NCI-H2196 treated with DMSO at 0.1 percent for 48 hours (cell line): ENCODE measurements at regions not wholly inside any gene's neighbourhood (a gene's known extent, or its start where the extent isn't known, plus 50 kb on each side); places are given as distances from the start of the nearest gene placed in this dataset.
"Not testable (repeated sequence)": the region's sequence is repeated elsewhere in the genome, so short reads cannot be mapped to it uniquely, and the experiment has no call there.

Experiments
- DNase-seq: peaks from one replicate; lab custom pipeline; 2025; ENCODE audit not compliant: unreplicated experiment; lab: John Stamatoyannopoulos, UW

DNA sequence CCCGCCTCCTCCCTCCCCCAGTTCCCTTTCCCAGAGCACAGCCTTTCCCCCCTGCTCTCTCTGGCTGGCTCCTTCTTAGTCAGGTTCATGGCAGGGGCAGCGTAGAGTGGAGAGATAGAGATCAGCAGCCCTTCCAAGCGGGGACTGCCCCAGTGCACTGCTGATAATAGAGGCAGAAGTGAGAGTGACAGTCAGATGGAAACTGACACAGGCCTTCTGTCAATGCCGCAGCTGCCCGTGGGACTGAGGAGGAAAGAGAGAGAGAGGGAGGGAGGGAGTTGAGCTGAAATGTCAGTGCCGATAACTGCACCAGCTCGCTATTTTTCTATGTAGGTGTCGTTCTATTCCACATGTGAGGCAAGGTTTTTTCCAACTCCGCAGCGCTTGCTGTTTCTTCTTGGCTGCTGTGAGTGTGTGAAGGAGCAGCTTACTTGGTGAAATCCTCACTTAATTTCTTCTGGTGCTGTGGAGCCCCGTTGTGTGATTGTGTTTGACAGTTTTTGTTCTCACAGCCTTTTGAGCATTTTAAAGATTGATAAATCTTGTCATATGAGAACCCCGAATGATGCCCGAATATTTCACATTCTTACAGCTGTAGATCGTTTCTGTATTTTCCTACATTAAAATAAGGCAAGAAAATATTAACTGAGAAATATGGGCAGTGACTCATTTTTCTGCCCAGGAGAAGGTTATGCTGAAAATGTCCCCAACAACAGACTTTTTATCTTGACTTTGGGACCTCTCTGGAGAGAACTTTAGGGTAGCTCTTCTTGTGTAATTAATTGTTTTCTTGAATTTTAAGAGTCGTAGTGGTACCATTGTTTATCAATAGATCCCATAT, 386.4 kb upstream of the MMS22L start:
- no peak for DNase-seq

DNA sequence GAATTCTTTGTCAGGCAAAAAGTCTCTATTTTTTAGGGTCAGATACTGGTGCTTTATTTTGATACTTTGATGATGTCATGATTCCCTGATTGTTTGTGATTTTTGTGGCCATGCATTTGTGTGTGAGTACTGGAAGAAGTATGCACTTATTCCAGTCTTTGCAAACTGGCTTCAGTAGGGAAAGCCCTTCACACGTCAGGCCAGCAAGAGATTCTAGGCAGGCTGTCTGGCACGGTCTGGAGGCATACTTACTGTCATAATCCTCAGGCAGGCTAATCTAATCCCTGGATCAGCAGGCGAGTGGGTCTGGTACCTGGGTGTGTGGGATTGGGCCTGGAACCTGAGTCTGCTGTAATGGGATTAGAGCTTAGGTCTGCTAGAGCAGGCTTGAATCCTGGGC, 391.8 kb upstream of the MMS22L start:
- no peak for DNase-seq

DNA sequence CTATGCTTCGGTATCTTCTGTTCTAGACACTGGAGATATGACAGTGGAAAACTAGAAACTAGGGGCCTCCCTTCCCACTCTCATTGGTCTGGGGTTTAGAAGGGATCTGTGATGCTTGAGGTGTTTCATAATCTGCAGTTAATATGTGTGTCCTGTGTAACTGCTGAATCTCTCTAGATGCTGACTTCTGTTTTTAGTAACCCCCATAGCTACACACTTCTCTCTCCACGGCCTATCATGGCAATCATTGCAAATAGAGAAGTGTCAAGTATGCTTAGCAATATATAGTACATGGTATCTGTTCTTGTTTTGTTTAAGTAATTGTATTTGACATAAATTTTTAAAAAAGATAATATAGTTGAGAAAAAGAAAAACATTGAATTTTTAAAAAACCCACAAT, 394.6 kb upstream of the MMS22L start:
- no peak for DNase-seq

DNA sequence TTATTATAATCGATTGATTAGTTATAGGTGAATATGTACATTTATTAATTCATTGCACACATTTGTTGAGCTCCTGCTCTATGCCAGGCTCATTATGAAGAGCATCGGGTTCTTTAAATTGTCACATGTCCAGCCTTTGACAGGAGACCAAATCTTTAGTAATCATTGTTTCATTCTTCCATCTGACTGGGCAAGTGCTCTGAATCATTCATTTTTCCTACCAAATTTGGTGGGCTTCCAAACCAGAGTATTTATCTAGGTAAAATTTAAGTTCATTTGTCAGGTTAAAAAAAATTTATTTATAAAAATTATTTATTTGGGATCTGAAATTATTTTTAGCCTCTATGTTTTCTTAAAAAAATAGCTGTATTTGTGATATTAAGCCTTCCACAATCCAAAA, 404.9 kb upstream of the MMS22L start:
- DNase-seq: no peak

DNA sequence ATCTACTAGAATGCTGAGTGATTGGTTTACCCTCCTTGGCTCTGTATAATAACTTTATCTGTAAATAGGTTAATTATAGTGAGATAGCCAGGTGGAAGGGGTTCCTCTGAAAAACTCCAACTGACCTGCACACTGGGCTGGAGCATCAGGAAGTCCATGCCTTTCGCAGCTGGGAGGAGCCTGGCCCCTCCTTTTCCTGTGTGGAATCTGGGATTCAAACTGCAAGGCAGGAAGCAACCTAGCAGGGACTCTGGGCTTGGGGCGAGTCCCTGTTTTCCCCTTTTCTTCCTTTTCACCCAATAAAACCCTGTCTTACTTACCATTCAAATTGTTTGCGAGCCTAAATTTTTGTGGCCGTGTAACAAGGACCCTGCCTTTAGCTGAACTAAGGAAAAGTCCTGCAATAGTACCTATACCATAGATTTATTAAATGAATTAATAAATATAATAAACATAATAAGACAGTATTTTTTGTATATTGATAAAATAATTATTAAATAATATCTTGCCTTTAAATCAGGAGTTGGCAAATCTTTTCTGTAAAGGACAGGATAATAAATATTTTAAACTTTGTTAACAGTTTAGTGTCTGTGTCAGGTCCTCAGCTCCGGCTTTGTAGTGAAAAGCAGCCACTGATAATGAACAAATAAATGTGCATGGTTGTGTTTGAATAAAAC, 406.2 kb upstream of the MMS22L start:
- no peak for DNase-seq

DNA sequence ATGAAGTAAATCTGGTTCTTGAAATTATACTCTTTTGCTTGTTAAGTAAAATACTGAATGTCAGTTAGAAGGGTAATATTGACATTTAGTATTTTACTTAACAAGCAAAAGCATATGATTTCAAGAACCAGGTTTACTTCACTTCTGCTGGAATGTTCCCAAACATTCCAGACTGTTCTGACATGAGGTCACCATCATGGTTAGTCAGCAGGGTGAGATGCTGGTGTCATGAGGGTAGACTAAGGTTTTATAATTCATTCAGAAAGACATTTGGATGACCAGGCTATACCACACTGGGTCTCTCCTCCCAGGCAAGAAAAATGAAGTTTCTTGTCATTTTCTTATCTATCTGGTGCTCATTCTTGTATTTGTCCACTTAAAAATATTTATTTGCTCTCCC, 414.4 kb upstream of the MMS22L start:
- DNase-seq: no peak

DNA sequence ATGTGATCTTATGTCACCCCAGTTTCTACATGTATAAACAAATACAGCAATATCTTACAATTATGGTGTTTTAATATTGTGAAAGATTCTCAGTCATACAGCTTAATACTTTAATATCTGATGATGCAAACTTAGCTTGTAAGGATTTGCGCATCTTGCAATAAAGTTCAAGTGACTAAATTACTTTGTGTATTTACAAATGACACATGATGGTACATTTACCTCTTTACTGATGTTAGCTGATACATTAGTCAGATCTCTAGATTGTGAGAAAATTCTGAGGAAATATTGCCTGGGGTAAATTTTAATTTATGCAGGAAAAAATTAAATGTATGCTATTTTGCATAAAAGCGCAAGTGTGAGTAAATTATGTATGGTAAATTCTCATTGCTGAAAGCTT, 418.8 kb upstream of the MMS22L start:
- DNase-seq: no peak

DNA sequence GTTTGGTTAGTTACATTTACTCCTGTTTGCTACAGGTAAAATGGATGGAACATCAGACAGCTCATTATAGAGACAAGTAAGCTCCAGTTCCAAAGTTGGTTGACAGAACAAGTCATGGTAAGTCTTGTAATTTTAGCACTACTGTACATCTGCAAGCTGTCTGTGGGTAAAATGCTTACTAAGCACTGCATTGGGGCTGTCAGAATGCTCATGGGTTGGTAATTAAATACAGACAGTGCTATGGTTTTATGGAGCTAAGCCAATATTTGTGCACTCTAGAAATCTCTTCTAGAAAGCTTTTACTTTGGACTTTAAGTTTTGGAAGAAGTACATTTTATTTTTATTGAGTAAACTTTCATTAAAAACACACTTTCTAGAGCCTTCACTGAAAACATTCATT, 419.2 kb upstream of the MMS22L start:
- DNase-seq: no peak

DNA sequence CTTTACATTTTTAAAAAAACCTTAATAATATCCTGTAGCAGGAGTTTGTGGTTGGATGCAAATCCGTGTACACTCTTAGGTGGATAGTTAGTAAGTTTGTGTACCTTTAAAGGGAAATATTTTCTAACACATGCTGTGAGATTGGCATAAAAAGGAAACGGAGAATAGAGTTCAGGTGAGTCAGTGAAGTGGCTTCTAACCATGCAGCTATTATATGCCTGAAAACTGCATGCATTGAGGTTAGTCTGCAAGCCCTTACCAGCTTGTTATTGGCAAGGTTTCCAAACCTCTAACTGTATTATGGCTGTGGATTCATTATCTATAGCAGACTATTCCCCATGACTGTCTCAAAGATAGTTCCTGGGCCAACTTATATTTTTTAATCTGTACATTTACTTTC, 420.6 kb upstream of the MMS22L start:
- DNase-seq: no peak

DNA sequence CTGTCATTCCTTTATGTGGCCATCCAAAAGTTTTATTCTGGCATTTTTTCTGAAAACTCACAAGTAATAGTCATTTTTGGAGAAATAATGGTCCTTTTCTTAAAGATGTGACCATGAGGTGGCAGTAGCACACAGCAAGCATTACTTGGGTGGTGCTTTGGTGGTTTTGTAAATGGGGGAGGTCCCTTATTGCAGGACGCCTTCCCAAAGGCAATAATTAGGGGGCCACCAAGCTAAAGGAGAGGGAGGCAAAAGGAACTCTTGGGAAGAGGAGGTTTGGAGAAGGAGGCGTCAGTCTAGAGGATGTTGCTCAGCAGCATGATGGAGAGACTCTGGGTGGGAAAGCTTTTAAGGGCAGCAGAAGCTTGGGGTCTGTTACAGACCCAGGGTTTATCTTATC, 422.6 kb upstream of the MMS22L start:
- DNase-seq: no peak

DNA sequence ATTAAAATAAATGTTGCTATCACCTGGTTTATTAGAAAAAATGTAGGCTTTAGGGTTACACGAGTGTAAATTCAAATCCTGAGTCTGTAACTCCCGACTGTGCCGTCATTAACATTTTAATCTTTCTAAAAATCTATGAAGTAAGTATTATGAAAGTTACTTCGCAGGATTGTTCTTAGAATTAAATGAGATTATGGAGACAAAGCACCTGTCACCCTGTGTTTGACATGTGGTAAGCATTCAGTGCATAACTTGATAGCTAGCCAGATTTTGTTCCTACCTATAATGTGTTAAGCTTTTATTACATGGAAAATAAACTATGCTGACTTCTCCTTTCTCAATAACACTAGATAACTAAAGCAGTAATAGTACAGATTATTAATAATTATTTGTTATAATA, 429.7 kb upstream of the MMS22L start:
- no peak for DNase-seq

DNA sequence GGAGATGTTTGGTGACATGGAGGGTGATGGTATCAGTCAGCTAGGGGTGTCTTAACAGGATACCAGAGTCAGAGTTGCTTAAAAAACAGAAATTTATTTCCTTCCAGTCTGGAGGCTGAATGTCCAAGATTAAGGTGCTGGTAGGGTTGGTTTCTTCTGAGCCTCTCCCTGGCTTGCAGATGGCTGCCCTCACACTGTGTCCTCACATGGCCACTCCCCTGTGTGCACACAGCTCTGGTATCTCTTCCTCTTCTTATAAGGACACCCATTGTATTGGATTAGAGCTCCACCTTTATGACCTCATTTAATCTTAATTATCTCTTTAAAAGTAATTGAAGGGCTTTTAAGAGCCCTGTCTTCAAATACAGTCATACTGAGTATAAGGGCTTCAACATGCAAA, 431.8 kb upstream of the MMS22L start:
- no peak for DNase-seq

DNA sequence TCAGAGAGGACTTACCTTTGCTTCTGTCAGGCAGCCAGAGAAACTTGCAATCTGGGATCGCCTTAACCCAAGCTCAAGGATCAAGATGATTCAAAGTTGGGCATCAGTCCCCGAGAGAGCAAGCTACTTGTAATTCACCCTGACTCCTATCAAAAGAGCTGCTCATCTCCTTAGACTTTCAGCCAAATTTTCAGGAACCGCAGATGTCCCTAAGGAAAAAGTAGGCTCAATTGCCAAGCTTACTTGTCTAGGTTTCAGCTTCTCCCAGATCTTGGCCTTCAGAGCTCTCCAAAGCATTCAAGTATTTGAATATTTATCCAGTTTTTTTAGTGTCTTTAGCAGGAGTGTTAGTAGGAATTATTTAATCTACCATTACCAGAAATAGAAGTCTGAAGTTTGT, 434.1 kb upstream of the MMS22L start:
- DNase-seq: no peak

DNA sequence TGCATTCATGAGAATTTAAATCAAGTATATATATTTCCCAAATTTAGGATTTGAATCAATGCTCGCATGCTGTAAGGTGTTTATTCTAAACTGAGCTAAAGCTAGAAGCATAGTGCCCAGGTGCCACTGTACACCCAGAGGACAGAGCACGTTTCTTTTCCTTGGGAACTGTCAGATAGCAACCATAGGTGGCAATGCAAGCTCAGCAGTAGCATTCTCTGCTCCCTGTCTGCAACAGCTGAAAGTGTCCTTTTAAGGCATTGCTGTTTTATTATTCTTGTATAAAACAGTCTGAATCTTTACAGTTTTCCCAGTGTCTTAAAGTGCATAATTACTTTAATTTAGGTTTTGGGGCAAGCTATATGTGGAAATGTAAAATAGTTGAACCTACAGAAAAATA, 443.4 kb upstream of the MMS22L start:
- DNase-seq: no peak

DNA sequence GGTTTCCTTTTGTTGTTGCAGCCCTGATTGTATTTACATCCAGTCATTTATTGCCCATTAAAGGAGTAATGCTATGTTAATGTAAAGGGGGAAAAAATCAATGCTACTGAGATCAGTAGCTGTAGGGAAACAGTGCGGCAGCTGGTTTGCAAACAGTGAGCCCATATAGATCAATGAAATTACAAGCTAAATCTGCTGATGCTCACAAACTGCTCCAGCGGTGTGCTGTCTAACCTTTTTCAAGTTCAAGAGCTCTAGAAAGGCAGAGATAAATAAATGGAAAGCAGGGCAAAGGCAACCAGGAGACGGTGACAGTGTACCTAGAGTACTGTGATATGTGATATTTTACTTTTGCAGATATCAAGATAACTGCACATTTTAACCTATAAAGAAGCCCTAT, 449.0 kb upstream of the MMS22L start:
- DNase-seq: no peak

DNA sequence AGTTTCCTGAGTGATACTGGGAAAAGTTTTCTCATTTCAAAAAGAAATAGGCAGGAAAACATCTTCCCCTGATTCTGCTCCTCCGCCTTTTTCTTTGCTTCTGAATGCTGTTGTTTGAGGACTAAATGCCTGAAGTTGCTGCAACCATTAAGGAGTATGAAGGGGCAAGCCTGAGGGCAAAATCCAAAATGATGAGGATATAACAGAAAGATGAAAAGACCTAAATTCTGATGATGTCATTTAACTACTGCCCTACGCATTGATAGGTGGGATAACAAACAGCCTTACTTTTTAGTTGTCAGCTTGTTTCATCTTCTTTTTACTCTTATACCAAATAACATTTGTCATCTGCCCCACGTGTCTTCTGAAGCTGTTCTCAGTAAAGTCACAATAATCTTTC, 474.6 kb upstream of the MMS22L start:
- DNase-seq: no peak

DNA sequence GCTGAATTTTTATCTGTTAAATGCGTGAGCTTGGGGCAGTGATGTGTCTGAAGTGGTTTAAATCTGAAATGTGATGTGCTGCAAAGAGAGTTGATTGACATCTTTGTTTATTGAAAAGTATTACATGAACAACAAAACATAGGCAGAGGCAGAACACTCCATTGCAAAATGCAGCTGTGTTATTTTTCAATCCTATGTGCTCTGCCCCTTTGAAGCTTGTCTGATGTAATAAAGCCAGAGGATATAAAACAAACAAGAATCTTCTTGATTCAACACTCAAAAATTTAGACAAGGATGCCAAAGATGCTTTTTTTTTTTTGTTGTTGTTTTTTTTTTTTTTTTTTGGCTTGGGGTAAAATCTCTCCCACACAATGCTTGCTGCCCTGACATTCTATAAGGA, 482.4 kb upstream of the MMS22L start:
- no peak for DNase-seq

DNA sequence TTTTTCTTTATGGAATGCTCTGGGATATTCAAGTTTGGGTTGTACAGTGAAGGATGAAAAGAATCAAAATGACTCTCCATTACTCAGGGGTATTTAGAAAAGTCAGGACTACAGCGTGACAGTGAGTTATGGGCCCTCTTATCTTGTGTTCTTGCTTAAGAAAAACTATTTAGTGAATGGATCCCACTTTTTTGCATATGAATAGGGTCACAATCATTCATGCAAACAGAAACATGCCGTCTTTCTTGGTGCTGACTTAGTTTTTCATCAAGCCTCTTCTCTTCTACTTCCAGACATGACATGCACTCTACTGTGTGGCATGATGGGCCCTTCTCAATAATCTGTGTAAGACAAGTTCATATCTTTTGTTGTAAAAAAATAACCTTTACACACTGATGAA, 488.4 kb upstream of the MMS22L start:
- DNase-seq: no peak

DNA sequence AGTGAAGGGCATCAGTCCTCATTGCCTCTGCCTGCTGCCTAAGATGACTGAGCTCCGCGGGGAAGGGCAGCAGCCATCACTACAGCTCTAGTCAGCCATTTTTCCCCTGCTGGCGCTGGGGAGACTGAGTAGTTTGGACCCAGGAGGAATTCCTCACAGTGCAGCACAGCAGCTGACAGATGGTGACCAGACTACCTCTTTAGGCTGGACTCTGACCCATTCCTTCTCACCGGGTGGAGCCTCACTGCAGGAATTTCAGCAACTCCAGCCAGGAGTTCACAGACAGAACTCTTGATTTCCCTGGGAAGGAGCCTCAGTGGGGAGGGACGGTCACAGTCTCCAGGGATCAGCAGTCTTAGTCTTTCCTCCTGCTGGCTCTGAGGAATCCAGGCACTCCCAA, 492.0 kb upstream of the MMS22L start:
- no peak for DNase-seq

DNA sequence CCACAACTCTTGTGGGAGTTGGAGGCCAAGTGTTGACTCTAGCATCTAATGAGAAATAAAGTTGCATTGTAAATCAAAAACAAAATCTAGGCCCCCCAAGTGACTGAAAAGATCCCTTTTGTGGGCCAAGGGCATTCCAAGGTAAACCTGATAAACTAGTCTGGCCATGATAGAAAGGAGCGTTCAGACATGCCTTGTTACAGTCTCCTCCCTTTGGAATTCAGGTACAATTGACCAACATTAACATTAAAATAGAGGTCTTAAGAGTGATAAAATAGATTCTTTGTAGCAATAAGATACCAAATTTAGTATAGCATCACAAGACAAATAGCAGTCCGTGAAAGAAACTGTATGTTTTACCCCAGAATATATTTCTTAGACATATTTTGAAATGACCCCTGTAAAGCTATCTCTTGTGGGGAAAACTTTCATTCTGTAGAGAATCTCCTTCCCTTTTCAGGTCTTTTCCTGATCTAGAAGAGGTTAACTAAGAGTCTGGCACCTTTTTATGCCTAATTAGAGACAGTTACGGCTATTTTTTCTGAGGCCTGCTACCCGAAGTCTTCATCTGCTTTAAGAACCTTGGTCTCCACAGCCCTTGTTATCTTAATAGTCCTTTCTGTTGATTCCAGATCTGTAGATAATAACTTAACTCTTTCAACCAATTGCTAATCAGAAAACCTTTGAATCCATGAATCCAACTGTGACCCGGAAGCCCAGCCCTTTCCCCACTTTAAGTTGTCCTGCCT, 495.4 kb upstream of the MMS22L start:
- no peak for DNase-seq

DNA sequence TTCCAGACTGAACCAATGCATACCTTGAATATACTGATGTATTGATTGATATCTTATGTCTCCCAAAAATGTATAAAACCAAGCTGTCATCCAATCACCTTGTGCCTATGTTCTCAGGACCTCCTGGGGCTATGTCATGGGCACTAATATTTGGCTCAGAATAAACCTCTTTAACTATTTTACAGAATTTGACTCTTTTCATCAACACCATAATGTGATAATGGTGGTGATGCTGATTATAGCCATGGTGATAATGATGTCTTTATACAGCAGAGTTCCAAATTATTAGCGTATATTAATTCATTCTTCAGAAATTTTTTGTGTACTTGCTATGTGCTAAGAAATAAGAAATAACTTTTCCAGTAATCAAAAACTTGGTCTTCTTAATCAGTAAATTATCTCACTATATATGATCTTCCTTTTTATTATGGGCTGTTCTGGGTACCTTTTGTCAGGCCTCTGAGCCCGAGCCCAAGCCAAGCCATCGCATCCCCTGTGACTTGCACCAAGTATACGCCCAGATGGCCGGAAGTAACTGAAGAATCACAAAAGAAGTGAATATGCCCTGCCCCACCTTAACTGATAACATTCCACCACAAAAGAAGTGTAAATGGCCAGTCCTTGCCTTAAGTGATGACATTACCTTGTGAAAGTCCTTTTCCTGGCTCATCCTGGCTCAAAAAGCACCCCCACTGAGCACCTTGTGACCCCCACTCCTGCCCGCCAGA, 496.2 kb upstream of the MMS22L start:
- not testable (repeated sequence) for DNase-seq
